GM19452 (cell line): ENCODE measurements at regions not wholly inside any gene's neighbourhood (a gene's known extent, or its start where the extent isn't known, plus 50 kb on each side); places are given as distances from the start of the nearest gene placed in this dataset.

Experiments used
- ATAC-seq: cut with Tn5 transposase; IDR thresholded peaks from one replicate; pipeline ENCODE4 v1.9.1; 2021; ENCODE audit not compliant: unreplicated experiment

- ATAC-seq: no peak
Observed at GRCh38 chr14:98119739-98120138, 1152.3 kb downstream of the BCL11B start.

DNA sequence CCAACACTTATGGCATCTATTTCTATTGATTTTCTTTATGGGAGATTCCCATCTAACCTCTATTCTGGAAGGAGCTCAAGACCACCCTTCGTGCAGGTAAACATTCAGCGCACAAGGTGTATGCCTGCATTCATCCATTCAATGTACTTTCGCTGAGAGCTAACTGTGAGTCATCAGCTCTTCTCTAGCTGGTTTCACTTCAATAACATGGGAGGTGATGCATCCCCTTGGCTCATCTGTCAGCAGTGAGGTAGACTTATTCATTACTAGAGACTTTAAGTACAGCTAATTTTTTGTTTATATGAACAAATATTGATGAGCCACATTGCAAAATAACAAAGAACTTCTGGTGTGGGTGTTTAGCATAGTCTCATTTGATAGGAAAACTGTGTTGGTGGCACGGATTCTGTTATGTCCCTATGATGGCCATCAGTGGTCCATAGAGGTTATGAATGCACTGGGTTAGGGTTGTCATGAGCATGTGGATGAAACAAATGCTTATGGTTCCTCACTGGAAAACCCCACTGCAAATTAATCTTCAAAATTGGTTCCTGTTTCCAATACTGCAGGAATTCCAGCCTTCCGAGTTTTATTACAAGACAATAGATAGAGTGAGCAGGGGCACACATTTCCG, 1151.0 kb downstream of the BCL11B start:
- ATAC-seq: no peak

GRCh38 chr14:98122527-98122926, 1149.5 kb downstream of the BCL11B start:
- ATAC-seq: no peak

- no peak for ATAC-seq
Observed at GRCh38 chr14:98130691-98131090, 1141.3 kb downstream of the BCL11B start.

DNA sequence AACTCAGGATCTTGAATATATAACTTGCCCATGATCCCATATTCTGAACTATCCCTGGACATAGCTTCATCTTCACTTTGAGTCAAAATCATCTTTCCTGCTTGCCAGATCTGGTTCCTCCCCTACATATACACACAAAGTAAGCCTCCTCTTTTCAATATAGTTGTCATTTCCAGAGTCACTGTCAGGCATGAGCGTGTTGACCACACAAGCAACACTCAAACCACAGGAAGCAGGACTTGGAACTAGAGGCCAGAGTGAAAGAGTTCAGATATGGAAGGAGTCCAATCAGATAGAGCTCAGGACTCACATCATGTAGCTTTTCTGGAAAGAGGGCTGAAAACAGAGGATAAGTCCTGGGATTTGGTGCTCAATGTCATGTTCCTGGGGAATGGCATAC, 1140.6 kb downstream of the BCL11B start:
- ATAC-seq: no peak

- no peak for ATAC-seq
Observed at GRCh38 chr14:98133806-98134205, 1138.2 kb downstream of the BCL11B start.

GRCh38 chr14:98136012-98136789, 1135.8 kb downstream of the BCL11B start:
- ATAC-seq: no peak

DNA sequence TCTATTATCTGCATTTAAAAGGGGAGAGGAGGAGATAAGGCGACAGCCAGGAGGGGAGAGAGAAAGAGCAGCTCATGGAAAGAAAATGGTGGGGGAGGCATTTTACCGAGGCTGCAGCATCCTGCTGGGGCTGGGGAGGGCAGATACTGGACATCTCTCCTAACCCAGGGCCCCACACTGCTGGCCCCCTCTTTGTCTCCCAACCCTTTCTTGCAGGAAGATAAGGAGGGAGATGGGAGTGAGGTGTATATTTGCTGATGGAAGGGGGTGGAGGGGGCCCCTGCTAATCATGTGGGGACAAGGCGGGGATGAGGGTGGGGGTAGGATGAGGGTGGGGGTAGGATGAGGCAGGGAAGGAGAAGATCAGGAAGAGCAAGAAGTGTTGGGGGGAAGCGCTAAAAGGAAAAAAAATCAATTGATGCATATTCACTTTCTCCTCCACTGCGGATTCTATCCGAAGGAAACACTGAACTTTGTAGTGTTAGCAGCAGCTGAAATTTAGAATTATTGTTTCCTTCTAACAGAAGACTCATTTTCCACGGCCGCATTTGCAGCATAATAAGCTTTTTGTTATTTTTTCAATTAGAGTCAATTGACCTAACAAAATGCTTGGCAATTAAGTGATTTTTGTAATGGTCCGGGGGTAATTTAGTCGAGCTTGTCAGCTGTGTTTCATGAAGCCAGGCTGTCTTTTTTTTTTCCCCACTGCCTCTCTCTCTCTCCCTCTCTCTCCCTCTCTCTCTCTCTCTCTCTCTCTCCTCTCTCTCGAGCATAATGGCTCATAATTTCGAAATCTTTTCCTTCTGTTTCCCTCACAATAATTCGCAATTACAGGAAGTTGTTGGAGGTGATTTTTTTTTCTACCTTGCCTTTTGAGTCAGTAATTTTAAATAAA, 1134.6 kb downstream of the BCL11B start:
- ATAC-seq: no peak

GRCh38 chr14:98138666-98139065, 1133.3 kb downstream of the BCL11B start:
- no peak for ATAC-seq

GRCh38 chr14:98140862-98141530, 1131.0 kb downstream of the BCL11B start:
- ATAC-seq: no peak

- ATAC-seq: no peak
Observed at GRCh38 chr14:98143566-98143965, 1128.4 kb downstream of the BCL11B start.

GRCh38 chr14:98144964-98145363, 1127.0 kb downstream of the BCL11B start:
- ATAC-seq: no peak

DNA sequence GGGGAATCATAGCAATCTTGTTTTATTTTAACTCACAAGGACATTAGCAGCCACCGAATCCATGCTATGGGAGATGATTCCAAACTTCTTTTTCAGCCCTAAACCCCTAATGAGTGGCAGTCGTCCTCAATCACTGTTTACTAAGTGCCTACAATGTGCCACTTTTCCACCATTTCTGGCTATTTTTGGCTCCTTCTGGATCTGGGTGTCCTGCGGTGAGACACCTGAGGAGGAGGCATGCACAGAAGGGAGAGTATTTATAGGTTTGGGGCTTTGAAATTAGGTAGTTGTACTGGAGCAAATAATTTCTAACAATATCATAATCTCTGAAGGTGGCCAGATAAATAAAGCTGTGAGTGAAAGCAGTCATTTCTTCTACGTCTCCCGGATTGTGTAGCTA, 1125.6 kb downstream of the BCL11B start:
- no peak for ATAC-seq

- ATAC-seq: no peak
Observed at GRCh38 chr14:98154254-98154653, 1117.7 kb downstream of the BCL11B start.

- ATAC-seq: no peak
Observed at GRCh38 chr14:98156411-98156810, 1115.6 kb downstream of the BCL11B start.

GRCh38 chr14:98160901-98161300, 1111.1 kb downstream of the BCL11B start:
- no peak for ATAC-seq

DNA sequence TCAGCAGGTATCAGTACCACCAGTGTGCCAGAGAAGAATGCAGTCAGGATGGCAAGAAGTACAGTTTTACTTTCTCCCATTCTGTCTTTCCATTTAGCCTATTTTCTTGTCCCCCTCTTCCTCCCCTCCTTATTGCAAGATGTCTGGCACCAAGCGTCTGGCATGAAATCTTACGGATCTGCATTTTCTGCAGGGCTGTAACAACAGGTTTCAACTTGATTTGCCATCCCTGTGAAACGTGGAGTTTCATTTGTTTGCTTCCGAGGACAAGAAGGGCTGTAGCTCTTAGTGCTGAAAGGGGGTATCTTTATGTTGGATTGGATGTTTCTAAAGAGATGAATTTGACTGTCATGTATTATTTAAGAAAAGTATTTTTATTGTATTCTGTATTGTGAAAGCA, 1110.6 kb downstream of the BCL11B start:
- ATAC-seq: no peak

GRCh38 chr14:98162856-98163805, 1108.9 kb downstream of the BCL11B start:
- ATAC-seq: no peak

DNA sequence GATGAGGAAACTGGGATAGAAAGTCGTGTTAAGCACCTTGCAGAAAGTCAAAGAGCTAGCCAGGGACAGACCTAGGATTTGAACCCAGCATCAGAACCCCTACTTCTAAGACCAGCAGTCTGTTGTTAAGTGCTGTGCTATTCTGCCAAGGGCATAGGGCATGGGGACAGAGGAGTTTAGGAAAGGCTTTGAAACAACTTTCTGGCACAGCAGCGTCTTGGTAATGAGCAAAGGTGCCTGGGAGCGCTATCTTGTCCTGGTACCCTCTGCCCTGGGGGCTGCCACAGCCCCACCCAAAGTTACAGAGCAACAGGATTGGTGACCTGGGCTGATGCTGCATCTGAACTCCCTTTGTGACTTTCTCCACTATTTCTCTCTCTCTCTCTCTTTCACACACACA, 1108.1 kb downstream of the BCL11B start:
- no peak for ATAC-seq

DNA sequence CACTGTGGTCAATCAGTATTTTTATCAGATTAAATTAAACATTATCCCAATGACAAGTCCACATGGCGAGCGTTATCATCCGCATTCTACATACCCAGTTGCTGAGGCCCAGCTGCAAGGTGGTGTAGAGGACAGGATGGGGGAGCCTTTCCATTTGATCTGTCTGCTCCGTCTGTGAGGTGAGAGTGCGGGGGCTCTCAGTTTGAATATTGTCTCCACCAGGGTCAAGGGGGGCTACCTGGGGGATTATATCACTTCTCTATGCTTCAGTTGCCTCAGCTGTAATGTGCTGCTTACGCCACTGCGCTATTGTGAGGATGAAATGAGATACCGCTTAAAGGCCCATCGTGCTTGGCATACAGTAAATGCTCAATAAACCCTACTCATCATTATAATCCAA, 1106.0 kb downstream of the BCL11B start:
- no peak for ATAC-seq
